ENCODE measurements at regions not wholly inside any gene's neighbourhood (a gene's known extent, or its start where the extent isn't known, plus 50 kb on each side); places are given as distances from the start of the nearest gene placed in this dataset.
A peak's percentile ranks its signal among the peaks of the same experiment; 100 is the strongest.
"Not testable (repeated sequence)": the region's sequence is repeated elsewhere in the genome, so short reads cannot be mapped to it uniquely, and the experiment has no call there.

- peak; percentile 28 for DNase-seq (ENCODE audit: low read depth)
Measured at GRCh38 chr4:148653681-148654080, 211.5 kb upstream of the NR3C2 start.

DNA sequence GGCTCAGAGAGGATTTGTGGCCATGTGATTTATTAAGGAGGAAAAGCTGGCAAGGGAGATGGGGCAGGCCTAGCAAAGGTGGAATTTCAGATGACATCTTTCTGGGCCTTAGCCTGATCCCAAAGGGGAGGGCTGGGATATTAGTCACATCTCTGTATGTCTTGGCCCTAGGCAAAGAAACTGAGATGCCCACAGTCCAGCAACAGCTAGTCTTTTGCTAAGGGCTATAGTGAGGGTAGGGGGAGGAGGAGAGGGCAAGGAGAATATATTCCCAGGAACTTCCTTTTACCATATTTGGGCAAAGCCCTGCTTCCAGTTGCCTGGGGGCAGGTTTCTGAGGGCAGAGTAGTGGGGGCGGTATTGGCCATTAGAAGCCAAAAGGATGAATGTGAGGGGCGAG, 209.8 kb upstream of the NR3C2 start:
- DNase-seq (ENCODE audit: low read depth) = peak; percentile 7

GRCh38 chr4:148649652-148650331, 207.6 kb upstream of the NR3C2 start:
- peak; percentile 30 for DNase-seq (ENCODE audit: low read depth)

GRCh38 chr4:148643851-148644250, 201.6 kb upstream of the NR3C2 start:
- no peak for DNase-seq (ENCODE audit: low read depth)

- DNase-seq (ENCODE audit: low read depth) = no peak
Measured at GRCh38 chr4:148642907-148643306, 200.7 kb upstream of the NR3C2 start.

DNA sequence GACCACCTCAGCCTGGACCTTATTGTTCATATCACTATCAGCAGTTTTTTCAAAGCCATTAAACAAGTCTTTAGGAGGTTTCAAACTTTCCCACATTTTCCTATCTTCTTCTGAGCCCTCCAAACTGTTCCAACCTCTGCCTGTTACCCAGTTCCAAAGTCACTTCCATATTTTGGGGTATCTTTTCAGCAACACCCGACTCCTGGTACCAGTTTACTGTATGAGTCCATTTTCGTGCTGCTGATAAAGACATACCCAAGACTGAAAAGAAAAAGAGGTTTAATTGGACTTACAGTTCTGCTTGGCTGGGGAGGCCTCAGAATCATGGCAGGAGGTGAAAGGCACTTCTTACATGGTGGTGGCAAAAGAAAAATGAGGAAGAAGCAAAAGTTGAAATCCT, 195.9 kb upstream of the NR3C2 start:
- not testable (repeated sequence) for DNase-seq (ENCODE audit: low read depth)

GRCh38 chr4:148637453-148637852, 195.2 kb upstream of the NR3C2 start:
- DNase-seq (ENCODE audit: low read depth) = not testable (repeated sequence)

DNA sequence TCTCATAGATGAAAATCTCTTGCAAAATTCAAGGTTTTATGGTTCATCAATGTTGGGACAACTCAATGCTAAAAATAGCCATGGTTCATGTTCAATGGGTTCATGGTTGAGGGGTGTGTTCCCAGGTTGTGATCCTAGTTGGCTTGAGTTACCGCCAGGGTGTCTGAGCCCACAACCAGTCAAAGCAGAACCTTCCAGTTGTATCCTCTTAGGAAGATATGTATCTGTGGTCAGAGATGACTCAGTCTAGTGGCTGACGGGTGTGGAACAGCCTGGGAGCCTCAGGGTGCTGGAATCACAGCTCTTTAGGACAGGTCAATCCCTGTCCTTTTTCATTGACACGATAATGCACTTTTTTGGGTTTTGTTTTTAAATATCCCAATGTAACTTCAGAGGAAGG, 192.3 kb upstream of the NR3C2 start:
- peak; percentile 74 for DNase-seq (ENCODE audit: low read depth)

- DNase-seq (ENCODE audit: low read depth) = no peak
Measured at GRCh38 chr4:148633720-148634119, 191.5 kb upstream of the NR3C2 start.

DNA sequence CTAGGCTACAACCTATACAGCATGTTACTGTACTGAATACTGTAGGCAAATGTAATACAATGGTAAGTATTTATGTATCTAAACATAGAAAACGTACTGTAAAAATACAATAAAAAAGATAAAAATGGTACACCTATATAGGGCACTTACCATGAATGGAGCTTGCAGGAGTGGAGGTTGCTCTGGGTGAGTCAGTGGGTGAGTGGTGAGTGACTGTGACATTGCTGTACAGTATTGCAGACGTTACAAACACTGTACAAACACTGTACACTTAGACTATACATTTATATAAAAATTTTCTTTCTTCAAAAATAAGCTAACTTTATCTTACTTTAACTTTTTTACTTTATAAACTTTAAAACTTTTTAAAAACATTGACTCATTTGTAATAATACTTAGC, 190.3 kb upstream of the NR3C2 start:
- DNase-seq (ENCODE audit: low read depth) = no peak

- DNase-seq (ENCODE audit: low read depth) = no peak
Measured at GRCh38 chr4:148630051-148630450, 187.8 kb upstream of the NR3C2 start.

GRCh38 chr4:148618856-148619255, 176.6 kb upstream of the NR3C2 start:
- DNase-seq (ENCODE audit: low read depth) = peak; percentile 4

- no peak for DNase-seq (ENCODE audit: low read depth)
Measured at GRCh38 chr4:148608968-148609367, 166.8 kb upstream of the NR3C2 start.

DNA sequence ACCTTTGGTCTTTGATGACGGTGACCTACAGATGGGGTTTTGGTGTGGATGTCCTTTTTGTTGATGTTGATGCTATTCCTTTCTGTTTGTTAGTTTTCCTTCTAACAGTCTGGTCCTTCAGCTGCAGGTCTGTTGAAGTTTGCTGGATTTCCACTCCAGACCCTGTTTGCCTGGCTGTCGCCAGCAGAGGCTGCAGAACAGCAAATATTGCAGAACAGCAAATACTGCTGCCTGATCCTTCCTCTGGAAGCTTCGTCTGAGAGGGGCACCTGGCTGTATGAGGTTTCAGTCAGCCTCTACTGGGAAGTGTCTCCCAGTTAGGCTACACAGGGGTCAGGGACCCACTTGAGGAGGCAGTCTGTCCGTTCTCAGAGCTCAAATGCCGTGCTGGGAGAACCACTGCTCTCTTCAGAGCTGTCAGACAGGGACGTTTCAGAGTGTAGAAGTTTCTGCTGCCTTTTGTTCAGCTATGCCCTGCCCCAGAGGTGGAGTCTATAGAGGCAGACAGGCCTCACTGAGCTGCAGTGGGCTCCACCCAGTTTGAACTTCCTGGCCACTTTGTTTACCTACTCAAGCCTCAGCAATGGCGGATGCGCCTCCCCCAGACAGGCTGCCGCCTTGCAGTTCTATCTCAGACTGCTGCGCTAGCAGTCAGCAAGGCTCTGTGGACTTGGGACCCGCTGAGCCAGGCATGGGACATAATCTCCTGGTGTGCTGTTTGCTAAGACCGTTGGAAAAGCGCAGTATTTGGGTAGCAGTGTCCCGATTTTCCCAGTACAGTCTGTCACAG, 156.4 kb upstream of the NR3C2 start:
- DNase-seq (ENCODE audit: low read depth) = not testable (repeated sequence)

- no peak for DNase-seq (ENCODE audit: low read depth)
Measured at GRCh38 chr4:148589182-148589581, 147.0 kb upstream of the NR3C2 start.

- no peak for DNase-seq (ENCODE audit: low read depth)
Measured at GRCh38 chr4:148575577-148575976, 133.4 kb upstream of the NR3C2 start.

DNA sequence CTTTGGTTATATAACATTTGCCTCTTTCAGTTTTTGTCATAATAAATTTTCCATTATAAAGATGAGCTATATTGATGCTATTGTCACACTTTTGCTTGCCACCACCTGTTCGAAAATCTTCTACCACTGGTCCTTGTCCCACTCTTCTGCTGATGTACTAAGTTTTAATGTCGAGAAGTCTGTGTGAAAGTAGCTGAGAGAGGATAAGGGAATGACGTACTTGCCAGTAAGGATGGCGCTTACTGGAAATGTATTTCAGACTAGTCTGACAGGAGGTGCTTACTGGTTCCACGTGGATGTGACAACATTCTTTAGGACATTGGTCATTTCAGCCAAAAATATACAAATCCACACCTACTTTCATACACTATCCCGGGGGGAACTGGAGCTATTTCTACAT, 132.7 kb upstream of the NR3C2 start:
- DNase-seq (ENCODE audit: low read depth) = peak; percentile 10

- DNase-seq (ENCODE audit: low read depth) = peak; percentile 83
Measured at GRCh38 chr4:148574502-148574901, 132.3 kb upstream of the NR3C2 start.

GRCh38 chr4:148574066-148574465, 131.9 kb upstream of the NR3C2 start:
- no peak for DNase-seq (ENCODE audit: low read depth)

DNA sequence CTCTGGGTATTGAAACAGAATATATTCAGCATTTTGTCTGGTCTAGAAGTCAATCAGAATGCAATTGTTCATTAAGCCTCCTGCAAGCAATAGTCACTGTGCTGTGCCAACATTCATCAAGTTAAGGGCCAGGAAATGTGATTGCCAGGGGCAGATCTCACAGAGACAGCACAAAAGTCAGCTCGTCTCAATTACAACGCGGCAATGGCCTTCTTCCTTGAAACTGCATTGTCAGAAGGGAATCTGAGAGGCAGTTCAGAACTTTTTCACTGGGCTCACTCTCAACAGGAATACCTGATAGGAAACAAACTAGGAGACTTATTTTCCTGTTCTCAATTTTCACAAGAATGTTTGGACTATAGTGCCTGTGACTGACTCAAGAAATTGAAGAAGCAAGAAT, 131.1 kb upstream of the NR3C2 start:
- DNase-seq (ENCODE audit: low read depth) = no peak

DNA sequence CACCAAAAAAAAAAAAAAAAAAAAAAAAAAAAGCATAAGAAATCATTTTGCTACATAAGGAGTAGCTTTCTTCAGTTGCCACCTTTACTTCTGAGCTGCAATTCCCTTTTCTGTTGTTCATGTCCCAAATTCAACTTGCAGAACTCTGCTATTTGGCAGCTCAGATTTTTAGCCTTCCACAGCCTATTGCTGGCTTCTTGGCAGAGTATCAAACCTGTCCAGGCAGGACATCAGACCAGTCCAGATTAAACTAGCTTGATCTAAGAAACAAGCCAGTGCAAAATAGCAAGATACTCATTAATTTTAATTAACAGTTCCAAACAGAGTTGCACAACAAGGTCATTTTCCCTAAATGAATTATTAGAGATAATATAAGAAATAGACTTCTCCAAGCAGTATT, 123.6 kb upstream of the NR3C2 start:
- DNase-seq (ENCODE audit: low read depth) = no peak

GRCh38 chr4:148563684-148564083, 121.5 kb upstream of the NR3C2 start:
- DNase-seq (ENCODE audit: low read depth) = no peak

DNA sequence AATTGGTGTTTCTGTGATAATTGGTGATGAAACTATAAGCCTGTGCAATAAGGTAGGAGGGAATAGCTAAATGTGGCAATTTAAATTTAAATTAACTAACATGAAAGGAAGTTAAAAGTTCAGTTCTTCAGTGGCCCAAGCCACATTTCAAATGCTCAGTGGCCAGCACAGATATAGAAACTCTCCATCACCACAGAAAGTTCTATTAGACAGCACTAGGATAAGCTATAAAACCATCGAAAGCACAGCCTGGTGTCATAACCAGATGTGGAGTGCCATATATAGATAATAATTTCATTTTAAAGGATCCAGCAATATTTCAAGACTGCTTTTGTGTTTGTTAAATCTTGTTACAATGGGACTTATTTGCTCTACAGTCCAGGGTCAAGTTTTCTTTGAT, 119.3 kb upstream of the NR3C2 start:
- no peak for DNase-seq (ENCODE audit: low read depth)
